ENCODE measurements at regions not wholly inside any gene's neighbourhood (a gene's known extent, or its start where the extent isn't known, plus 50 kb on each side); places are given as distances from the start of the nearest gene placed in this dataset.

- no peak for TF ChIP-seq POLR2A (IDR thresholded peaks at IDR 0.05)
- TF ChIP-seq, protein P1, sequence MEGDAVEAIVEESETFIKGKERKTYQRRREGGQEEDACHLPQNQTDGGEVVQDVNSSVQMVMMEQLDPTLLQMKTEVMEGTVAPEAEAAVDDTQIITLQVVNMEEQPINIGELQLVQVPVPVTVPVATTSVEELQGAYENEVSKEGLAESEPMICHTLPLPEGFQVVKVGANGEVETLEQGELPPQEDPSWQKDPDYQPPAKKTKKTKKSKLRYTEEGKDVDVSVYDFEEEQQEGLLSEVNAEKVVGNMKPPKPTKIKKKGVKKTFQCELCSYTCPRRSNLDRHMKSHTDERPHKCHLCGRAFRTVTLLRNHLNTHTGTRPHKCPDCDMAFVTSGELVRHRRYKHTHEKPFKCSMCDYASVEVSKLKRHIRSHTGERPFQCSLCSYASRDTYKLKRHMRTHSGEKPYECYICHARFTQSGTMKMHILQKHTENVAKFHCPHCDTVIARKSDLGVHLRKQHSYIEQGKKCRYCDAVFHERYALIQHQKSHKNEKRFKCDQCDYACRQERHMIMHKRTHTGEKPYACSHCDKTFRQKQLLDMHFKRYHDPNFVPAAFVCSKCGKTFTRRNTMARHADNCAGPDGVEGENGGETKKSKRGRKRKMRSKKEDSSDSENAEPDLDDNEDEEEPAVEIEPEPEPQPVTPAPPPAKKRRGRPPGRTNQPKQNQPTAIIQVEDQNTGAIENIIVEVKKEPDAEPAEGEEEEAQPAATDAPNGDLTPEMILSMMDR (IDR thresholded peaks at IDR 0.05) = no peak
Measured at GRCh38 chr10:111131168-111131799, 54.5 kb downstream of the ADRA2A start.

Data from lower leg skin (tissue), 3 donors.